Mesenteric fat pad (tissue), 1 donor: ENCODE measurements at regions not wholly inside any gene's neighbourhood (a gene's known extent, or its start where the extent isn't known, plus 50 kb on each side); places are given as distances from the start of the nearest gene placed in this dataset.

Experiments
- DNase-seq: peaks from one replicate; pipeline ENCODE4 v3.0.0-alpha.2; 2020; ENCODE audit warnings: low spot score
- donor health status: DM: yes; HTN: yes; CAD: no.

- no peak for DNase-seq
These were observed 1121.2 kb downstream of the SI start for GRCh38 chr3:163957072-163957471.

- no peak for DNase-seq
These were observed 1124.8 kb downstream of the SI start for GRCh38 chr3:163953526-163953925.

GRCh38 chr3:163952499-163952898 is 1125.8 kb downstream of the SI start:
- DNase-seq, result no peak

- DNase-seq, result no peak
These were observed 1126.8 kb downstream of the SI start for GRCh38 chr3:163951397-163951987.

- no peak for DNase-seq
These were observed 1131.5 kb downstream of the SI start for GRCh38 chr3:163946785-163947184.

GRCh38 chr3:163943664-163944063 is 1134.6 kb downstream of the SI start:
- no peak for DNase-seq

- DNase-seq, result no peak
These were observed 1138.4 kb downstream of the SI start for GRCh38 chr3:163939926-163940325.

GRCh38 chr3:163936543-163936942 is 1141.8 kb downstream of the SI start:
- no peak for DNase-seq

- no peak for DNase-seq
These were observed 1142.9 kb downstream of the SI start for GRCh38 chr3:163935411-163935810.

GRCh38 chr3:163929069-163929652 is 1149.1 kb downstream of the SI start:
- DNase-seq, result no peak

GRCh38 chr3:163927521-163927920 is 1150.8 kb downstream of the SI start:
- DNase-seq, result no peak

- DNase-seq, result no peak
These were observed 1153.7 kb downstream of the SI start for GRCh38 chr3:163924600-163924999.

- DNase-seq, result no peak
These were observed 1159.1 kb downstream of the SI start for GRCh38 chr3:163919154-163919553.

- DNase-seq, result no peak
These were observed 1161.4 kb downstream of the SI start for GRCh38 chr3:163916596-163917560.

- DNase-seq, result no peak
These were observed 1163.0 kb downstream of the SI start for GRCh38 chr3:163915280-163915679.

GRCh38 chr3:163914567-163914966 is 1163.7 kb downstream of the SI start:
- no peak for DNase-seq

- no peak for DNase-seq
These were observed 1186.5 kb downstream of the SI start for GRCh38 chr3:163891771-163892170.

GRCh38 chr3:163890661-163891060 is 1187.6 kb downstream of the SI start:
- DNase-seq, result no peak

GRCh38 chr3:163879172-163879571 is 1199.1 kb downstream of the SI start:
- no peak for DNase-seq

- no peak for DNase-seq
These were observed 1199.9 kb downstream of the SI start for GRCh38 chr3:163878396-163878795.

- DNase-seq, result no peak
These were observed 1200.5 kb downstream of the SI start for GRCh38 chr3:163877805-163878204.

- no peak for DNase-seq
These were observed 1215.2 kb downstream of the SI start for GRCh38 chr3:163863146-163863545.
